Stomach (tissue), 4 donors: ENCODE measurements at regions not wholly inside any gene's neighbourhood (a gene's known extent, or its start where the extent isn't known, plus 50 kb on each side); places are given as distances from the start of the nearest gene placed in this dataset.
"Not testable (repeated sequence)": the region's sequence is repeated elsewhere in the genome, so short reads cannot be mapped to it uniquely, and the experiment has no call there.

ENCODE experiments used
- CTCF ChIP-seq, 7 experiments: fragments of 450-650 bp in 4 of 7; fragments of 200-600 bp in 3 of 7; sonication (generic) in 3 of 7; IDR thresholded peaks; one replicate each; pipeline ENCODE4 v1.5.1; 2016 to 2019; ENCODE audit warnings: antibody characterized with exemption in 7 of 7, control low read depth in 2 of 7, mild to moderate bottlenecking in 1 of 7
- EP300 ChIP-seq: sonication (generic); formaldehyde crosslinking; IDR thresholded peaks from one replicate; pipeline ENCODE4 v1.6.1; 2017; ENCODE audit warnings: antibody characterized with exemption
- POLR2A ChIP-seq, 4 donors: fragments of 450-650 bp; IDR thresholded peaks; one replicate each; pipeline ENCODE4 v1.6.1; 2016; ENCODE audit warnings: antibody characterized with exemption in 4 of 4, control low read depth in 2 of 4, mild to moderate bottlenecking in 1 of 4, moderate library complexity in 1 of 4
- POLR2AphosphoS5 ChIP-seq, 3 donors: sonication (generic); formaldehyde crosslinking; IDR thresholded peaks; one replicate each; pipeline ENCODE4 v1.6.1; 2016; ENCODE audit warnings: antibody characterized with exemption in 3 of 3

GRCh38 chr16:16572130-16572774, 193.3 kb downstream of the NPIPA7 start:
- not testable (repeated sequence) for TF ChIP-seq CTCF (IDR thresholded peaks at IDR 0.05); POLR2A (IDR thresholded peaks at IDR 0.05); POLR2AphosphoS5 (IDR thresholded peaks at IDR 0.05); EP300
